ENCODE measurements at regions not wholly inside any gene's neighbourhood (a gene's known extent, or its start where the extent isn't known, plus 50 kb on each side); places are given as distances from the start of the nearest gene placed in this dataset.

- Histone ChIP-seq H3K9me3 (no peaks in the 10 kb centered on the region), H3K4me1 (no peaks in the 10 kb centered on the region), H3K27ac (no peak overlapping the region), H3K36me3 (no peaks in the 10 kb centered on the region), H3K4me3 (no peak overlapping the region), H3K27me3 (peaks cover 0 to 11% of the 10 kb centered on the region in 2 donors)
- no peak for DNase-seq
- intact Hi-C loops (cut with DNase I) = no loop called here
- TF ChIP-seq, protein P1, sequence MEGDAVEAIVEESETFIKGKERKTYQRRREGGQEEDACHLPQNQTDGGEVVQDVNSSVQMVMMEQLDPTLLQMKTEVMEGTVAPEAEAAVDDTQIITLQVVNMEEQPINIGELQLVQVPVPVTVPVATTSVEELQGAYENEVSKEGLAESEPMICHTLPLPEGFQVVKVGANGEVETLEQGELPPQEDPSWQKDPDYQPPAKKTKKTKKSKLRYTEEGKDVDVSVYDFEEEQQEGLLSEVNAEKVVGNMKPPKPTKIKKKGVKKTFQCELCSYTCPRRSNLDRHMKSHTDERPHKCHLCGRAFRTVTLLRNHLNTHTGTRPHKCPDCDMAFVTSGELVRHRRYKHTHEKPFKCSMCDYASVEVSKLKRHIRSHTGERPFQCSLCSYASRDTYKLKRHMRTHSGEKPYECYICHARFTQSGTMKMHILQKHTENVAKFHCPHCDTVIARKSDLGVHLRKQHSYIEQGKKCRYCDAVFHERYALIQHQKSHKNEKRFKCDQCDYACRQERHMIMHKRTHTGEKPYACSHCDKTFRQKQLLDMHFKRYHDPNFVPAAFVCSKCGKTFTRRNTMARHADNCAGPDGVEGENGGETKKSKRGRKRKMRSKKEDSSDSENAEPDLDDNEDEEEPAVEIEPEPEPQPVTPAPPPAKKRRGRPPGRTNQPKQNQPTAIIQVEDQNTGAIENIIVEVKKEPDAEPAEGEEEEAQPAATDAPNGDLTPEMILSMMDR (IDR thresholded peaks at IDR 0.05) = no peak
- ATAC-seq = no peak
Observed at GRCh38 chr19:28424077-28424476, 788.9 kb downstream of the UQCRFS1 start.

DNA sequence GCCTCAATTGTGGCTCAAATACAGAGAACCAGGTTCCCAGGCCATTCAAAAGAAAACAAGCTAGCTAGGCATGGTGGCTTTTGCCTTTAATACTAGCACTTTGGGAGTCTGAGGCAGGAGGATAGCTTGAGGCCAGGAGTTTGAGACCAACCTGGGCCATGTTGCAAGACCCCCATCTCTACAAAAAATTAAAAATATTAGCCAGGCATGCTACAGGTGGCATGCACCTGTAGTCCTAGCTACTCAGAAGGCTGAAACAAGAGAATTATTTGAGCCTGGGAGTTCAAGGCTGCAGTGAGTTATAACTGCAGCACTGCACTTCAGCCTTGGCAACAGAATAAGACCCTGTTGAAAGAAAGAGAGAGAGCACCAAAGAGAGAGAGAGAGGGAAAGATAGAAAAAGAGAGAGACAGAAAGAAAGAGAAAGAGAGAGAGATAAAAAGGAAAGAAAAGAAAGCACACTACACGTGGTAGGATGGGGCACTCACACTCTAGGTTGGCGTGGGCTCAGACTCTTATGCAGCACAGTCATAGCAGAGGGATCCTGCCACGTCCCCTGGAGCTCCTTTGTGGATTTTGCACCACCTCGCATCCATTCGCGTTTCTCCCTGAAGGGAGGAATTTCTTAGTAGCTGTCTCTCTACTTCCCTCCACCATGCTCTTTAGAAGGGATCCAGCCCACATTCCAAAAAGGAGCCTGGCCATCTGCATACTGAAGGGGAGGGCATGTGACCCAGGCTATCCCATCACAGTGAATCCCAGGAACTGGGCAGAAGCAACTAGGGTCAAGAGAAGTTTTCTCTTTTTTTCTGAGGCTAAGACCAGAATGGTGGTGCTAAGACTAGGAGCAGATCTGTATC is 789.9 kb downstream of the UQCRFS1 start:
- H3K4me3 ChIP-seq = no peak overlapping the region
- H3K36me3 ChIP-seq = no peaks in the 10 kb centered on the region
- TF ChIP-seq, protein P1 (IDR thresholded peaks at IDR 0.05) = no peak
- ATAC-seq = no peak
- H3K27me3 ChIP-seq = peaks cover 0 to 11% of the 10 kb centered on the region in 2 donors
- H3K27ac ChIP-seq = no peak overlapping the region
- no peak for DNase-seq
- intact Hi-C loops (cut with DNase I) = no loop called here
- H3K4me1 ChIP-seq = no peaks in the 10 kb centered on the region
- H3K9me3 ChIP-seq = no peaks in the 10 kb centered on the region

DNA sequence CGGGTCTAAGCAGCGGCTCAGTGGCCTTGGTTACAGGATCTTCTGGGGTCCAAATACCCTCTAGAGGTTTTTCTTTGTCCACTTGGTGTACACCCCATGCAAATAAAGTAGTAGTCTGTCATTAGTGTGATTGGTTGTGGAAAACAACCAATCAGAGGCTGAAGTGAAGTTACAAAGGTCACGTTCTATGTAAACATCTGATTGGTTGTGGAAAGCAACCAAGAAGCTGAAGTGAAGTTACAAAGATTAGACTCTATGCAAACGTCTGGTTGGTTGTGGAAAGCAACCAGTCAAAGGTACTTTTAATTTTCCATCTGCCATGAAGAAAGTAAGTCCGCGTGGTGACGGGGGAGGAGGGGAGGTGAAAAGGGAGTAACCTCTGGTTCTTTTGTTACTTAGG is 790.9 kb downstream of the UQCRFS1 start:
- no peak overlapping the region for H3K4me3 ChIP-seq
- no peak overlapping the region for H3K27ac ChIP-seq
- TF ChIP-seq, protein P1 (IDR thresholded peaks at IDR 0.05) = no peak
- no peaks in the 10 kb centered on the region for H3K4me1 ChIP-seq
- H3K9me3 ChIP-seq = no peaks in the 10 kb centered on the region
- ATAC-seq (no peak), DNase-seq (no peak)
- intact Hi-C loops (cut with DNase I) = no loop called here
- H3K27me3 ChIP-seq = peaks cover 0 to 11% of the 10 kb centered on the region in 2 donors
- no peaks in the 10 kb centered on the region for H3K36me3 ChIP-seq

GRCh38 chr19:28420811-28421550 is 792.0 kb downstream of the UQCRFS1 start:
- no peak for ATAC-seq
- DNase-seq = no peak
- peaks cover 0 to 5% of the 10 kb centered on the region in 2 donors for H3K27me3 ChIP-seq
- H3K36me3 ChIP-seq = no peaks in the 10 kb centered on the region
- no peak overlapping the region for H3K27ac ChIP-seq
- H3K4me3 ChIP-seq = no peak overlapping the region
- intact Hi-C loops (cut with DNase I) = no loop called here
- no peaks in the 10 kb centered on the region for H3K4me1 ChIP-seq
- TF ChIP-seq, protein P1 (IDR thresholded peaks at IDR 0.05) = no peak
- no peaks in the 10 kb centered on the region for H3K9me3 ChIP-seq

DNA sequence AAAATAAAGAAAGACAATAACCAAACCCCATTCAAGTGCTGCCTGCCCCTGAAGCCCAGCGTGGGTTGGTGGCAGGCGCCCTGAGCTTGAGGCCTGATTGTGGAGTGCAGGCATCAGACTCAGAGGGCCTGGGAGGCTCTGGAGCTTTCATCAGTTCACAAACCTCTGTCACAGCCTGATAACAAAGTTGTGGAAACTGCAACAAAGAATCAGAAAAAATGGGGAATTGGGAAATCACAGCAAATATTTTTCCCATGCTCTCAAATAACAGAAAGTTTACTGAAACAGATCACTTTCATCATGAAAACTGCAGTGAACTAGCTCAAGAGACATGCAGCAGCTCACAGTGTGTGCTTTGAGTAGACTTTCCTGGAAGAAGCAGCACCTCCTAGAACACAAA is 793.6 kb downstream of the UQCRFS1 start:
- Histone ChIP-seq H3K9me3 (no peaks in the 10 kb centered on the region), H3K27me3 (peaks cover 0 to 4% of the 10 kb centered on the region in 2 donors), H3K4me3 (no peak overlapping the region), H3K27ac (no peak overlapping the region), H3K36me3 (no peaks in the 10 kb centered on the region), H3K4me1 (no peaks in the 10 kb centered on the region)
- TF ChIP-seq, protein P1 (IDR thresholded peaks at IDR 0.05) = no peak
- no peak for DNase-seq
- intact Hi-C loops (cut with DNase I) = no loop called here
- ATAC-seq = no peak

All from left lung (tissue), 4 donors.